ENCODE measurements at regions not wholly inside any gene's neighbourhood (a gene's known extent, or its start where the extent isn't known, plus 50 kb on each side); places are given as distances from the start of the nearest gene placed in this dataset.

DNA sequence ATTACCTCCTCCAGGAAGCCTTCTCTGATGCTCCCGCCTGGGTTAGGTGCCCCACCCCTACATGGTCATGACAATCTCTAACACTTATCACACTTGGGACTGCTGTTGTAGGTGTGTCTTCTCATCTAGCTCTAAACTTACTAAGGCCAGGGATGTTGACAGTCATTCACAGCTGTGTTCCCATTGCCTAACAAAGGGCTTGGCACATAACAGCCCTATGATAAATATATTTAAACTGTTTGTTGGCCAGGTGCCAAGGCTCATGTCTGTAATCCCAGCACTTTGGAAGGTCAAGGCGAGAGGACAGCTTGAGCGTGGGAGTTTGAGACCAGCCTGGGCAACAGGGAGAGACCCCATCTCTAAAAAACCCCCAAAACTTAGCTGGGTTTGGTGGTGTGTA lies 98.8 kb upstream of the RGS6 start:
- Mint-ChIP-seq H3K27me3 (no peaks in the 10 kb centered on the region), H3K36me3 (no peaks in the 10 kb centered on the region), H3K4me1 (no peaks in the 10 kb centered on the region), H3K4me3 (peak overlapping the region in 1 of 4 donors; percentile 15), H3K27ac (no peak overlapping the region), H3K9me3 (peaks cover 5 to 11% (median 5%) of the 10 kb centered on the region in 3 donors)

DNA sequence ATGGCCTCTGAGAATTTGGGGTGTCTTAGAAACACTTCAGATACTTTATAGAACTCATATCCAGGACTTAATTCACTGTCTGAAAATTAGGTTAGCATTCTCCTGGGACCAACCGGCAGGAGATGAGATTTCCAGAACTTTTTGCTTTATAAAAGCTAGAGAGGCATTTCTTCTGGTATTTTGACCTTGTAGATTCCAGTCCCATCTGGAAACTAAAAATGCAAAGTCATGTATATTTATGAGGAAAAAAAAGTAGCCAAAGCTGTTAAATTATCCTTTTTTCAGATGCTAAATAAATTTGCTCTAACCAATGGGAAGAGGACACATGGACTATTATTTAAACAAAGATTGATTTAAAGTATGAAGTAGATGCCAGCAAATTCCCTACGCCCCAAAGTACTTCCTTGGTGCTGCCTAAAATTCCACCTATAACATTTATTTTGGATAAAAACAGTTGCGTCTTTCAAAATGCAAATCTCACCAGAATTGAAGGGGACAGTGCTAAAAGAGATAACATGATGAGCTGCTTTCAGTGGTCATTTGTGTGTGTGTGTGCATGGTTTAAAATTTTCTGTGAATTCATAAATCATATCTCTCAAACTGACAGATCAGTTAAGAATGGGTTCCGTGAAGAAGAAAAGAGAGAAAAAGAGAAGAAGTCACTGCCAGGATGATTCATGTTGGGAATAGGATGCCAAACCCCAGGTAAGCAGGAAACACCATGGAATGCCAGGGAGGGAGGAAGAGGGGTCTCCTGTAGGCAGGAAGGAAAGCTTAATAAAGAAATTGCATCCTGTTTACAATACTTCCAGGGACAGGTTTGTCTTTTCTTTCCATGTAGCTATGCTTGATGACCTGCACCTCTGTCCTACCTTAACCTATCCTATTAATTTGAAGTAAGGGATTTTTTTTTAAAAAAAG lies 97.7 kb upstream of the RGS6 start:
- no peaks in the 10 kb centered on the region for H3K36me3 Mint-ChIP-seq
- no peak overlapping the region for H3K27ac Mint-ChIP-seq

DNA sequence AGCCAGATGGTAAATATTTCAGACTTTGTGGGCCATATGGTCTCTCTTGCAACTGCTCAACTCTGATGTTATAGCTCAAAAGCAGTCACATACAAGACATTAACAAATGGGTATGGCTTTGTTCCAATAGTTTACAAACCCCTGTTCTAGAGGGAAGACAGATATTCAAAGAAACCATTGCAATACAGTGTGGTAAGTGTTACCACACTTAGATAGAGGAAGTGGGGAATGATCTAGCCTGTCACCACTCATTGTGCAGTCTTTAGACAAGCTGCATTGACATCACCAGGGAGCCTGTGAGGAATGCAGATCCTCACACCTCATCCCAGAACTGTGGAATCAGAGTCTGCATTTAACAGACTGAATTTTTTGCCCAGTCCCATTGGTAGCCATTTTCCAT lies 80.0 kb upstream of the RGS6 start:
- Mint-ChIP-seq H3K36me3 (peaks cover 2% of the 10 kb centered on the region), H3K4me3 (peak overlapping the region in 1 of 4 donors; percentile 6), H3K27me3 (peaks cover 1% of the 10 kb centered on the region), H3K4me1 (peaks cover 9 to 15% (median 14%) of the 10 kb centered on the region in 3 donors), H3K27ac (no peak overlapping the region), H3K9me3 (peaks cover 1 to 9% (median 9%) of the 10 kb centered on the region in 3 donors)

More for the DNA sequence above, 97.7 kb upstream of the RGS6 start:
- no peaks in the 10 kb centered on the region for H3K27me3 Mint-ChIP-seq
- H3K4me1 Mint-ChIP-seq, result no peaks in the 10 kb centered on the region
- H3K9me3 Mint-ChIP-seq, result peaks cover 2 to 11% (median 5%) of the 10 kb centered on the region in 3 donors
- H3K4me3 Mint-ChIP-seq, result no peak overlapping the region

DNA sequence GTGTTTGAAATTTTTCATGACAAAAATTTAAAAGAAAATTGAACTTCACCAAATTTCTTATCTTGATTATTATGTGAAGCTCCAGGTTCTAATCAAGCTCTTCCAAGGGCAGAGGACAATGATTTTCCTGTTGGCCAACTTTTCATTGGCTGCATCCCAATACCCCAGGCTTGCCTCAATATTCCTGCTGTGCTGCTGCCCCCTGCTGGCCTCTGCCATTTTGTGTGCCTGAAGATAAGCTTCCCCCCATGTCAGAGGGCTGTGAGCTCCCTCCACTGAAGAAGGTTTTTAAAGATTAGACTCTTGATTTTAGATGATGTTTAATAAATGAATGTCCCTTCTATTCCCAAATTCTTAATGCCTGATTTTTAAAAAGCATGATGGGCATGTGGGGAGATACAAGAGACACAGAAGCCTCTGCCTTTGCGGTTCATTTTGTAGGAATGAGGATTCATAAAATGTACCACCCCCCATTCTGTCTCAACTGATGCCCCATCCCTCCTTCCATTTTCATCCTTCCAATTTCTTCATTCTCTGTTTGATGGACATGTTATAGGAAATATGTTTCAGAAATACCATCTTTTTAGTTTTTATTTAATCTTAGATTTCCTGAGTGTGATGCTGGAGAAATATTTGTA lies 76.7 kb upstream of the RGS6 start:
- peaks cover 2 to 21% (median 17%) of the 10 kb centered on the region in 3 donors for H3K9me3 Mint-ChIP-seq
- peaks cover 3% of the 10 kb centered on the region for H3K36me3 Mint-ChIP-seq
- H3K4me3 Mint-ChIP-seq, result no peak overlapping the region
- H3K27ac Mint-ChIP-seq, result no peak overlapping the region
- peaks cover 8% of the 10 kb centered on the region for H3K27me3 Mint-ChIP-seq
- peaks cover 9 to 15% (median 14%) of the 10 kb centered on the region in 3 donors for H3K4me1 Mint-ChIP-seq

DNA sequence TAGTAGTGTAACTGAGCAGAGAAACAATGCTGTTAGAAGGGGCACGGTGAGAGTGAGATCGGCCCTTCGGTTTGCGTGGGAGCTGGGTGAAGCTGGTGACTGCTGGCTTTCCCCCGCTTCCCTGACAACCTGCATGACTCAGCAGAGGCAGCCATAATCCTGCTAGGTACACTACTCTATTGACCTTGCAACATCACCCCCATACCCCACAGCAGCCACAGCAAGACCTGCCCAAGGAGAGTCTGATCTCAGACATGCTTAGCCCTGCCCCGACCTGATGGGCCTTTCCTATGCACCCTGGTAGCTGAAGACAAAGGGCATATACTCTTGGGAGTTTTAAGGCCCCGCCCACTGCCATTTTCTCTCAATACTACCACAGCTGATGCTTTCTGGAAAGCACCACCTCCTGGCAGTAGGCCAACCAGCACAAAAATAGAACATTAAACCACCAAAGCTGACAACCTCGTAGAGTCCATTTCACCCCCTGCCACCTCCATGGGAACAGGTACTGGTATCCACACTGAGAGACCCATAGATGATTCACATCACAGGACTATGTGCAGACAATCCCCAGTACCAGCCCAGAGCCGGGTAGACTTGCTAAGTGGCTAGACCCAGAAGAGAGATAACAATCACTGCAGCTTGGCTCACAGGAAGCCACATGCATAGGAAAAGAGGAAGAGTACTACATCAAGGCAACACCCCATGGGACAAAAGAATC lies 75.9 kb upstream of the RGS6 start:
- Mint-ChIP-seq H3K4me3 (peak overlapping the region; percentile 28 to 90 (median 41)), H3K27me3 (peaks cover 8% of the 10 kb centered on the region), H3K4me1 (peaks cover 9 to 17% (median 14%) of the 10 kb centered on the region in 3 donors), H3K27ac (peak overlapping the region in 2 of 3 donors; percentile 55 to 75), H3K9me3 (peaks cover 2 to 21% (median 19%) of the 10 kb centered on the region in 3 donors), H3K36me3 (peaks cover 3% of the 10 kb centered on the region)

DNA sequence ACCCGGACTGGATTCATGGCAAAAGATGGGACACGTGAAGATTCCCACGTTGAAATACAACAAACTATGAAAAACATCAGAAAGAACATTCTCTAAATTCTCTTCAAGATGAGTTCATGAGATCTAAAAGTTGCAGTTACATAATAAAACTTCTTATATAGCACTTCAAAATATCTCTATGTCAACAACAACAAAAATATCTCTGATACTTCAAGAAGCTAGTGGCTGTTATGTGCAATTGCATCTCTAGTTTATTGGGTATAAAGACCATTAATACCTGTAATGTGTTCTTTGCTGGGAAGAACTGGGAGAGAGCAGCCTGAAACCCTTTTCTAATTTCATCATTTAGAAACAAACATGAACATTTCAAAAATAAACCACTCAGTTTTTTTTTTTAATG lies 69.2 kb upstream of the RGS6 start:
- peaks cover 0 to 3% (median 0%) of the 10 kb centered on the region in 3 donors for H3K4me1 Mint-ChIP-seq
- no peaks in the 10 kb centered on the region for H3K36me3 Mint-ChIP-seq
- H3K9me3 Mint-ChIP-seq, result peaks cover 2 to 11% (median 10%) of the 10 kb centered on the region in 3 donors
- no peak overlapping the region for H3K27ac Mint-ChIP-seq
- no peak overlapping the region for H3K4me3 Mint-ChIP-seq
- peaks cover 9% of the 10 kb centered on the region for H3K27me3 Mint-ChIP-seq

DNA sequence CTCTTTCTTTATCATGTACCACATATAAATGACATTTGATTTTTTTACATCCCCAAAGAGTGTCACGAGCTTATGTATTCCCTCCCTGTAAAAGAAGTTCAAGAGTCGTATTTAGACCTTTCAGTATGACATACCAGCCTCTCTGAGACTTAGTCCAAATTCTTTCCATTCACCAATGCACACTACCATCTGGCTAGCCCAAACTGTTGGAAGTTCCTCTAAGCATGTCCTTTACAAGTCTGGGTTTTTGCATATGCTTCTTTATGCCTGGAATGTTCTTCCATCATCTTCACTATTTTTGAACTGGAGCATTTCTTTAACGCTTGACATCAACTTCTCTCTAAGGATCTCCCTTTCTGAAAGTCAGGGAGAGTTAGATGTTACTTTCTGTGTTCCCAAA lies 68.5 kb upstream of the RGS6 start:
- H3K4me3 Mint-ChIP-seq, result no peak overlapping the region
- H3K36me3 Mint-ChIP-seq, result no peaks in the 10 kb centered on the region
- H3K27me3 Mint-ChIP-seq, result peaks cover 7% of the 10 kb centered on the region
- peaks cover 0 to 3% (median 0%) of the 10 kb centered on the region in 3 donors for H3K4me1 Mint-ChIP-seq
- H3K27ac Mint-ChIP-seq, result no peak overlapping the region
- peaks cover 2 to 9% (median 7%) of the 10 kb centered on the region in 3 donors for H3K9me3 Mint-ChIP-seq

All from IgD-negative memory B cell (primary cell).